ENCODE measurements at regions not wholly inside any gene's neighbourhood (a gene's known extent, or its start where the extent isn't known, plus 50 kb on each side); places are given as distances from the start of the nearest gene placed in this dataset.

DNA sequence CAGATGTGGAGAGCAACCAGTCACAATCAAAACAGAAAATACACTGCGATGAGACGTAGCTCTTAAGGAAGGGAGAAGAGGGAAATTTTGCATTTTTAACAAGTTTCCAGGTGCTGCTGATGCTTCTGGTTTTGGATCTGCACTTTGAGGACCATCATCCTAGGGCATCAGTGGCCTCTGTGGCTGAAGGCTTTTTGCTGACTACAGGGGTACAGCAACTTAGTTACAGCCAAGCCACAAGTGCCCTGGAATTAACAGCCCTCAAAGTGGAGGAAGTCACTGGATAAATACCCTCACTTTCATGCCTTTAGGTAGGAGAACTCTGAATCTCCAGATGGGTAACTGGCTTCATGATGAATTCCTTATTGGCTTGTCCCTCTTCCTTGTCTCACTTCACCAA, 700.9 kb downstream of the TMEM182 start:
- TF ChIP-seq, protein P1, sequence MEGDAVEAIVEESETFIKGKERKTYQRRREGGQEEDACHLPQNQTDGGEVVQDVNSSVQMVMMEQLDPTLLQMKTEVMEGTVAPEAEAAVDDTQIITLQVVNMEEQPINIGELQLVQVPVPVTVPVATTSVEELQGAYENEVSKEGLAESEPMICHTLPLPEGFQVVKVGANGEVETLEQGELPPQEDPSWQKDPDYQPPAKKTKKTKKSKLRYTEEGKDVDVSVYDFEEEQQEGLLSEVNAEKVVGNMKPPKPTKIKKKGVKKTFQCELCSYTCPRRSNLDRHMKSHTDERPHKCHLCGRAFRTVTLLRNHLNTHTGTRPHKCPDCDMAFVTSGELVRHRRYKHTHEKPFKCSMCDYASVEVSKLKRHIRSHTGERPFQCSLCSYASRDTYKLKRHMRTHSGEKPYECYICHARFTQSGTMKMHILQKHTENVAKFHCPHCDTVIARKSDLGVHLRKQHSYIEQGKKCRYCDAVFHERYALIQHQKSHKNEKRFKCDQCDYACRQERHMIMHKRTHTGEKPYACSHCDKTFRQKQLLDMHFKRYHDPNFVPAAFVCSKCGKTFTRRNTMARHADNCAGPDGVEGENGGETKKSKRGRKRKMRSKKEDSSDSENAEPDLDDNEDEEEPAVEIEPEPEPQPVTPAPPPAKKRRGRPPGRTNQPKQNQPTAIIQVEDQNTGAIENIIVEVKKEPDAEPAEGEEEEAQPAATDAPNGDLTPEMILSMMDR (IDR thresholded peaks at IDR 0.05): no peak
- TF ChIP-seq POLR2AphosphoS5 (IDR thresholded peaks at IDR 0.05) (no peak), POLR2A (IDR thresholded peaks at IDR 0.05) (no peak), EP300 (IDR thresholded peaks at IDR 0.05; ENCODE audit: low read depth) (no peak)
